ENCODE measurements at regions not wholly inside any gene's neighbourhood (a gene's known extent, or its start where the extent isn't known, plus 50 kb on each side); places are given as distances from the start of the nearest gene placed in this dataset.

- Mint-ChIP-seq H3K27me3 (no peaks in the 10 kb centered on the region), H3K9me3 (ENCODE audit: low read depth) (peaks cover 3% of the 10 kb centered on the region), H3K4me3 (no peak overlapping the region), H3K36me3 (no peaks in the 10 kb centered on the region), H3K27ac (no peak overlapping the region), H3K4me1 (no peaks in the 10 kb centered on the region)
- no peak for DNase-seq
- no peak for ATAC-seq
- CTCF ChIA-PET = interaction anchor here (0.9 kb wide), 1 partner anchor 11 kb away, joined by 3 read pairs; no protein-coding TSS in a partner anchor
Measured at GRCh38 chr12:85550924-85551323, 270.9 kb downstream of the ALX1 start.

- no peak for ATAC-seq
- no peak for DNase-seq
- H3K4me3 Mint-ChIP-seq = no peak overlapping the region
- H3K4me1 Mint-ChIP-seq = no peaks in the 10 kb centered on the region
- CTCF ChIA-PET = no interaction called here
- H3K27ac Mint-ChIP-seq = no peak overlapping the region
- no peaks in the 10 kb centered on the region for H3K27me3 Mint-ChIP-seq
- H3K36me3 Mint-ChIP-seq = no peaks in the 10 kb centered on the region
- H3K9me3 Mint-ChIP-seq (ENCODE audit: low read depth) = no peaks in the 10 kb centered on the region
Measured at GRCh38 chr12:85552461-85552860, 272.4 kb downstream of the ALX1 start.

GRCh38 chr12:85557850-85558249 lies 277.8 kb downstream of the ALX1 start:
- Mint-ChIP-seq H3K27me3 (no peaks in the 10 kb centered on the region), H3K9me3 (ENCODE audit: low read depth) (peaks cover 5% of the 10 kb centered on the region), H3K27ac (no peak overlapping the region), H3K36me3 (no peaks in the 10 kb centered on the region), H3K4me1 (no peaks in the 10 kb centered on the region), H3K4me3 (no peak overlapping the region)
- no peak for ATAC-seq
- no peak for DNase-seq
- CTCF ChIA-PET = no interaction called here

- CTCF ChIA-PET = no interaction called here
- Mint-ChIP-seq H3K4me3 (no peak overlapping the region), H3K27me3 (no peaks in the 10 kb centered on the region), H3K9me3 (ENCODE audit: low read depth) (peaks cover 5% of the 10 kb centered on the region), H3K4me1 (no peaks in the 10 kb centered on the region), H3K27ac (no peak overlapping the region), H3K36me3 (no peaks in the 10 kb centered on the region)
- ATAC-seq (no peak), DNase-seq (no peak)
Measured at GRCh38 chr12:85558684-85559083, 277.5 kb downstream of the RASSF9 start.

GRCh38 chr12:85559127-85559526 lies 277.1 kb downstream of the RASSF9 start:
- Mint-ChIP-seq H3K9me3 (ENCODE audit: low read depth) (peaks cover 5% of the 10 kb centered on the region), H3K36me3 (no peaks in the 10 kb centered on the region), H3K4me1 (no peaks in the 10 kb centered on the region), H3K4me3 (no peak overlapping the region), H3K27ac (no peak overlapping the region), H3K27me3 (no peaks in the 10 kb centered on the region)
- no peak for ATAC-seq
- CTCF ChIA-PET = no interaction called here
- DNase-seq = no peak

GRCh38 chr12:85559536-85559935 lies 276.7 kb downstream of the RASSF9 start:
- Mint-ChIP-seq H3K27ac (no peak overlapping the region), H3K27me3 (no peaks in the 10 kb centered on the region), H3K9me3 (ENCODE audit: low read depth) (peaks cover 5% of the 10 kb centered on the region), H3K4me1 (no peaks in the 10 kb centered on the region), H3K4me3 (no peak overlapping the region), H3K36me3 (no peaks in the 10 kb centered on the region)
- no peak for DNase-seq
- CTCF ChIA-PET = no interaction called here
- ATAC-seq = no peak

- Mint-ChIP-seq H3K9me3 (ENCODE audit: low read depth) (peaks cover 5% of the 10 kb centered on the region), H3K4me3 (no peak overlapping the region), H3K4me1 (no peaks in the 10 kb centered on the region), H3K27ac (no peak overlapping the region), H3K27me3 (no peaks in the 10 kb centered on the region), H3K36me3 (no peaks in the 10 kb centered on the region)
- ATAC-seq (no peak), DNase-seq (no peak)
- CTCF ChIA-PET = no interaction called here
Measured at GRCh38 chr12:85562765-85563164, 273.4 kb downstream of the RASSF9 start.

- CTCF ChIA-PET = no interaction called here
- no peak for ATAC-seq
Measured at GRCh38 chr12:85564786-85565185, 271.4 kb downstream of the RASSF9 start.

GRCh38 chr12:85568395-85569103 lies 267.7 kb downstream of the RASSF9 start:
- Mint-ChIP-seq H3K4me3 (no peak overlapping the region), H3K27ac (no peak overlapping the region), H3K4me1 (no peaks in the 10 kb centered on the region), H3K9me3 (ENCODE audit: low read depth) (no peaks in the 10 kb centered on the region), H3K27me3 (no peaks in the 10 kb centered on the region), H3K36me3 (no peaks in the 10 kb centered on the region)
- CTCF ChIA-PET = no interaction called here
- ATAC-seq (no peak), DNase-seq (no peak)

More at GRCh38 chr12:85564786-85565185, 271.4 kb downstream of the RASSF9 start:
- DNase-seq = no peak
- no peaks in the 10 kb centered on the region for H3K27me3 Mint-ChIP-seq
- H3K9me3 Mint-ChIP-seq (ENCODE audit: low read depth) = peaks cover 2% of the 10 kb centered on the region
- H3K4me3 Mint-ChIP-seq = no peak overlapping the region
- no peaks in the 10 kb centered on the region for H3K4me1 Mint-ChIP-seq
- no peak overlapping the region for H3K27ac Mint-ChIP-seq
- H3K36me3 Mint-ChIP-seq = no peaks in the 10 kb centered on the region

- no peak for ATAC-seq
- no peaks in the 10 kb centered on the region for H3K9me3 Mint-ChIP-seq (ENCODE audit: low read depth)
Measured at GRCh38 chr12:85569261-85569660, 266.9 kb downstream of the RASSF9 start.

GRCh38 chr12:85572956-85573355 lies 263.3 kb downstream of the RASSF9 start:
- Mint-ChIP-seq H3K9me3 (ENCODE audit: low read depth) (no peaks in the 10 kb centered on the region), H3K36me3 (no peaks in the 10 kb centered on the region), H3K27me3 (no peaks in the 10 kb centered on the region), H3K4me3 (no peak overlapping the region), H3K27ac (no peak overlapping the region), H3K4me1 (no peaks in the 10 kb centered on the region)
- DNase-seq = no peak
- CTCF ChIA-PET = no interaction called here
- ATAC-seq = no peak

More at GRCh38 chr12:85569261-85569660, 266.9 kb downstream of the RASSF9 start:
- no peak for DNase-seq
- Mint-ChIP-seq H3K27ac (no peak overlapping the region), H3K4me3 (no peak overlapping the region), H3K27me3 (no peaks in the 10 kb centered on the region), H3K36me3 (no peaks in the 10 kb centered on the region), H3K4me1 (no peaks in the 10 kb centered on the region)
- CTCF ChIA-PET = no interaction called here

- H3K4me3 Mint-ChIP-seq = no peak overlapping the region
- no peaks in the 10 kb centered on the region for H3K4me1 Mint-ChIP-seq
- H3K36me3 Mint-ChIP-seq = no peaks in the 10 kb centered on the region
- ATAC-seq (no peak), DNase-seq (no peak)
- no peaks in the 10 kb centered on the region for H3K27me3 Mint-ChIP-seq
- no peaks in the 10 kb centered on the region for H3K9me3 Mint-ChIP-seq (ENCODE audit: low read depth)
- CTCF ChIA-PET = no interaction called here
- no peak overlapping the region for H3K27ac Mint-ChIP-seq
Measured at GRCh38 chr12:85573635-85574214, 262.5 kb downstream of the RASSF9 start.

GRCh38 chr12:85574291-85574690 lies 261.9 kb downstream of the RASSF9 start:
- ATAC-seq (no peak), DNase-seq (no peak)
- H3K36me3 Mint-ChIP-seq = no peaks in the 10 kb centered on the region
- H3K4me3 Mint-ChIP-seq = no peak overlapping the region
- H3K27ac Mint-ChIP-seq = no peak overlapping the region
- no peaks in the 10 kb centered on the region for H3K27me3 Mint-ChIP-seq
- H3K4me1 Mint-ChIP-seq = no peaks in the 10 kb centered on the region
- no peaks in the 10 kb centered on the region for H3K9me3 Mint-ChIP-seq (ENCODE audit: low read depth)
- CTCF ChIA-PET = no interaction called here
